ENCODE measurements at regions not wholly inside any gene's neighbourhood (a gene's known extent, or its start where the extent isn't known, plus 50 kb on each side); places are given as distances from the start of the nearest gene placed in this dataset.

- Mint-ChIP-seq H3K9me3 (no peaks in the 10 kb centered on the region), H3K36me3 (ENCODE audit: low read depth) (no peaks in the 10 kb centered on the region), H3K27ac (no peak overlapping the region), H3K4me3 (no peak overlapping the region), H3K27me3 (no peaks in the 10 kb centered on the region), H3K4me1 (ENCODE audit: low read depth) (no peaks in the 10 kb centered on the region)
- H3K9me3 ChIP-seq (ENCODE audit: control insufficient read depth in 1 of 2, insufficient read depth in 1 of 2, low read length in 2 of 2) = no peaks in the 10 kb centered on the region
- ChIA-PET CTCF (no interaction called here), POLR2A (no interaction called here)
- no peaks in the 10 kb centered on the region for H3K4me1 ChIP-seq (ENCODE audit: insufficient read depth, low read length)
- no peak for TF ChIP-seq CTCF (IDR thresholded peaks at IDR 0.05)
- no peaks in the 10 kb centered on the region for H3K27me3 ChIP-seq (ENCODE audit: control insufficient read depth in 1 of 2, insufficient read depth in 2 of 2, low read length in 2 of 2)
- H3K36me3 ChIP-seq (ENCODE audit: insufficient read depth, low read length) = no peaks in the 10 kb centered on the region
- no peak for DNase-seq
- intact Hi-C loops (cut with DNase I, micrococcal nuclease) = no loop called here
- H3K27ac ChIP-seq (ENCODE audit: low read depth in 1 of 2, low read length in 2 of 2) = no peak overlapping the region
- ATAC-seq (ENCODE audit: poor library complexity) = no peak
- H3K4me3 ChIP-seq (ENCODE audit: low read length) = no peak overlapping the region
These were observed 336.4 kb downstream of the LRIG3 start for GRCh38 chr12:58583940-58584339.

GRCh38 chr12:58584880-58585279 lies 335.4 kb downstream of the LRIG3 start:
- no peaks in the 10 kb centered on the region for H3K27me3 ChIP-seq (ENCODE audit: control insufficient read depth in 1 of 2, insufficient read depth in 2 of 2, low read length in 2 of 2)
- TF ChIP-seq CTCF (IDR thresholded peaks at IDR 0.05) = no peak
- intact Hi-C loops (cut with DNase I, micrococcal nuclease) = no loop called here
- ChIA-PET CTCF (no interaction called here), POLR2A (no interaction called here)
- H3K4me3 ChIP-seq (ENCODE audit: low read length) = no peak overlapping the region
- no peak overlapping the region for H3K27ac ChIP-seq (ENCODE audit: low read depth in 1 of 2, low read length in 2 of 2)
- no peaks in the 10 kb centered on the region for H3K36me3 ChIP-seq (ENCODE audit: insufficient read depth, low read length)
- no peaks in the 10 kb centered on the region for H3K9me3 Mint-ChIP-seq
- DNase-seq = no peak
- H3K4me1 ChIP-seq (ENCODE audit: insufficient read depth, low read length) = no peaks in the 10 kb centered on the region
- no peak for ATAC-seq (ENCODE audit: poor library complexity)
- no peak overlapping the region for H3K4me3 Mint-ChIP-seq
- H3K9me3 ChIP-seq (ENCODE audit: control insufficient read depth in 1 of 2, insufficient read depth in 1 of 2, low read length in 2 of 2) = no peaks in the 10 kb centered on the region
- H3K27me3 Mint-ChIP-seq = no peaks in the 10 kb centered on the region
- no peaks in the 10 kb centered on the region for H3K36me3 Mint-ChIP-seq (ENCODE audit: low read depth)
- H3K4me1 Mint-ChIP-seq (ENCODE audit: low read depth) = no peaks in the 10 kb centered on the region
- no peak overlapping the region for H3K27ac Mint-ChIP-seq

GRCh38 chr12:58586762-58587161 lies 333.5 kb downstream of the LRIG3 start:
- intact Hi-C loops (cut with DNase I, micrococcal nuclease) = no loop called here
- H3K27me3 ChIP-seq (ENCODE audit: control insufficient read depth in 1 of 2, insufficient read depth in 2 of 2, low read length in 2 of 2) = no peaks in the 10 kb centered on the region
- POLR2A ChIA-PET = no interaction called here

More at GRCh38 chr12:58586762-58587161, 333.5 kb downstream of the LRIG3 start:
- H3K36me3 ChIP-seq (ENCODE audit: insufficient read depth, low read length) = no peaks in the 10 kb centered on the region
- no peaks in the 10 kb centered on the region for H3K36me3 Mint-ChIP-seq (ENCODE audit: low read depth)
- DNase-seq = no peak
- CTCF ChIA-PET = no interaction called here
- ATAC-seq (ENCODE audit: poor library complexity) = no peak
- TF ChIP-seq CTCF (IDR thresholded peaks at IDR 0.05) = no peak
- no peaks in the 10 kb centered on the region for H3K9me3 Mint-ChIP-seq
- H3K4me3 Mint-ChIP-seq = no peak overlapping the region
- no peaks in the 10 kb centered on the region for H3K27me3 Mint-ChIP-seq
- no peak overlapping the region for H3K27ac Mint-ChIP-seq
- H3K27ac ChIP-seq (ENCODE audit: low read depth in 1 of 2, low read length in 2 of 2) = no peak overlapping the region
- no peaks in the 10 kb centered on the region for H3K4me1 ChIP-seq (ENCODE audit: insufficient read depth, low read length)
- no peak overlapping the region for H3K4me3 ChIP-seq (ENCODE audit: low read length)
- no peaks in the 10 kb centered on the region for H3K4me1 Mint-ChIP-seq (ENCODE audit: low read depth)
- H3K9me3 ChIP-seq (ENCODE audit: control insufficient read depth in 1 of 2, insufficient read depth in 1 of 2, low read length in 2 of 2) = no peaks in the 10 kb centered on the region
